ENCODE measurements at regions not wholly inside any gene's neighbourhood (a gene's known extent, or its start where the extent isn't known, plus 50 kb on each side); places are given as distances from the start of the nearest gene placed in this dataset.

GRCh38 chr14:25875475-25875874 is 722.4 kb downstream of the NOVA1 start:
- TF ChIP-seq CTCF (IDR thresholded peaks at IDR 0.05; ENCODE audit: poor library complexity) (no peak), EZH2phosphoT487 (IDR thresholded peaks at IDR 0.05; ENCODE audit: low read depth, severe bottlenecking, unreplicated experiment) (no peak), EZH2 (IDR thresholded peaks at IDR 0.05; ENCODE audit: borderline replicate concordance) (no peak)

All from hepatocyte (in vitro differentiated cells).